ENCODE measurements at regions not wholly inside any gene's neighbourhood (a gene's known extent, or its start where the extent isn't known, plus 50 kb on each side); places are given as distances from the start of the nearest gene placed in this dataset.

DNA sequence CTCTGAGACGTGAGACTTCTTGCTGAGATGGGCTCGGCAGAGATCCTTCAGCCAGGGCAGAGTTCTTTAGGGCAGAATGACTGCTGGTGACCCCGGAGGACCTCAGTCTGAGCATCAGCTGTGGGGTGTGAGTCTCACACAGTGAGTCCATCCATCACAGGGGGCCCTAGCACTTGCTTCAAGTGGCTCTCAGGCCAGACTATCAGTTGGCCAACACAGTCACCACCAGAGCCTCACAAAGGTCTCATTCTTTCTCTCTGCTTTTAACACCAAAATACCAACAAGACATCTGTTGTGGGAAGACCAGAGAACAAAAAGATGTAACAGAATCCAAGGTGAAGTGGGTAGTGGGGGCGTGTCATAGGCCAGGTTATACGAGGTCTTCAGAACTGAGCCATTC, 345.6 kb upstream of the NRP1 start:
- no peak overlapping the region for H3K4me3 ChIP-seq (ENCODE audit: severe bottlenecking)
- no peaks in the 10 kb centered on the region for H3K27me3 ChIP-seq (ENCODE audit: insufficient read depth, poor library complexity, severe bottlenecking)
- DNase-seq (ENCODE audit: low spot score), result no peak
- no peaks in the 10 kb centered on the region for H3K4me1 ChIP-seq (ENCODE audit: insufficient read depth, poor library complexity, severe bottlenecking)
- H3K27ac ChIP-seq (ENCODE audit: poor library complexity, severe bottlenecking), result no peak overlapping the region
- TF ChIP-seq, protein P1, sequence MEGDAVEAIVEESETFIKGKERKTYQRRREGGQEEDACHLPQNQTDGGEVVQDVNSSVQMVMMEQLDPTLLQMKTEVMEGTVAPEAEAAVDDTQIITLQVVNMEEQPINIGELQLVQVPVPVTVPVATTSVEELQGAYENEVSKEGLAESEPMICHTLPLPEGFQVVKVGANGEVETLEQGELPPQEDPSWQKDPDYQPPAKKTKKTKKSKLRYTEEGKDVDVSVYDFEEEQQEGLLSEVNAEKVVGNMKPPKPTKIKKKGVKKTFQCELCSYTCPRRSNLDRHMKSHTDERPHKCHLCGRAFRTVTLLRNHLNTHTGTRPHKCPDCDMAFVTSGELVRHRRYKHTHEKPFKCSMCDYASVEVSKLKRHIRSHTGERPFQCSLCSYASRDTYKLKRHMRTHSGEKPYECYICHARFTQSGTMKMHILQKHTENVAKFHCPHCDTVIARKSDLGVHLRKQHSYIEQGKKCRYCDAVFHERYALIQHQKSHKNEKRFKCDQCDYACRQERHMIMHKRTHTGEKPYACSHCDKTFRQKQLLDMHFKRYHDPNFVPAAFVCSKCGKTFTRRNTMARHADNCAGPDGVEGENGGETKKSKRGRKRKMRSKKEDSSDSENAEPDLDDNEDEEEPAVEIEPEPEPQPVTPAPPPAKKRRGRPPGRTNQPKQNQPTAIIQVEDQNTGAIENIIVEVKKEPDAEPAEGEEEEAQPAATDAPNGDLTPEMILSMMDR (IDR thresholded peaks at IDR 0.05; ENCODE audit: poor library complexity, severe bottlenecking), result no peak
- no peak for ATAC-seq (ENCODE audit: low read depth)
- no peaks in the 10 kb centered on the region for H3K36me3 ChIP-seq (ENCODE audit: low read depth)
- H3K9me3 ChIP-seq (ENCODE audit: severe bottlenecking), result no peaks in the 10 kb centered on the region

DNA sequence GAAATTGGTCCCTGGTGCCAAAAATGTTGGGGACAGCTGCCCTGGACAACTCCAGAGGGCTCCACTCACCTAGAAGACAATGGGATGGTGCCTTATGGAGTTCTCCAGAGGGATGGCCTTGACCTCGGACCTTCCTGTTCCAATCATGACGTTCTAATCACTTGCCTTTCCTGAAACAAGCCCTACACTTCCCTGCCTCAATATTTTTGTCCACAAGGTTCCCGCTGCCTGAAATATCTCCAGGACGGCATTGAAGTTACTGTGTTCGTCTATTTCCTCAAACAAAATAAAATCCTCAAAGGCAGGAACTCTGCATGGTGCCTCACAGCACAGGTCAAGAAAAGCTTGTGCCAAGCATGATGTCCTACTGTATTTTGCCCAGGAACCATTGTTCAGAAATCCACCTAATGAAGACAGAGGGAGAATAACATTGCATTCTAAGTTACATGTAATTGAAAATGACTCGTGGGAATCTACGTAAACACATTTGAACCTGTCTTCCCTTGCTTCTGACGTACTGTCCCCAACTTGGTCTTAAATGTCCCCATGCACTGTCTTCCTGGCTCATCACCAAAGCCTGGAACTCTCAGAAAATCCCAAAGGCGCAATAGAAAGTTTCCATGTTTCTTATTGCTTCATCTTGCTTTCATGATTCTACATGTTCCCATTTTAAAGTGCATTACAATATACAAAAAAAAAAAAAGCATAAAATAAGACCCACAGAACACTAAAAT, 342.3 kb upstream of the NRP1 start:
- Histone ChIP-seq H3K4me3 (ENCODE audit: severe bottlenecking) (no peak overlapping the region), H3K4me1 (ENCODE audit: insufficient read depth, poor library complexity, severe bottlenecking) (no peaks in the 10 kb centered on the region), H3K9me3 (ENCODE audit: severe bottlenecking) (no peaks in the 10 kb centered on the region), H3K36me3 (ENCODE audit: low read depth) (no peaks in the 10 kb centered on the region), H3K27ac (ENCODE audit: poor library complexity, severe bottlenecking) (no peak overlapping the region), H3K27me3 (ENCODE audit: insufficient read depth, poor library complexity, severe bottlenecking) (no peaks in the 10 kb centered on the region)
- TF ChIP-seq, protein P1 (IDR thresholded peaks at IDR 0.05; ENCODE audit: poor library complexity, severe bottlenecking), result no peak
- ATAC-seq (ENCODE audit: low read depth) (no peak), DNase-seq (ENCODE audit: low spot score) (no peak)

DNA sequence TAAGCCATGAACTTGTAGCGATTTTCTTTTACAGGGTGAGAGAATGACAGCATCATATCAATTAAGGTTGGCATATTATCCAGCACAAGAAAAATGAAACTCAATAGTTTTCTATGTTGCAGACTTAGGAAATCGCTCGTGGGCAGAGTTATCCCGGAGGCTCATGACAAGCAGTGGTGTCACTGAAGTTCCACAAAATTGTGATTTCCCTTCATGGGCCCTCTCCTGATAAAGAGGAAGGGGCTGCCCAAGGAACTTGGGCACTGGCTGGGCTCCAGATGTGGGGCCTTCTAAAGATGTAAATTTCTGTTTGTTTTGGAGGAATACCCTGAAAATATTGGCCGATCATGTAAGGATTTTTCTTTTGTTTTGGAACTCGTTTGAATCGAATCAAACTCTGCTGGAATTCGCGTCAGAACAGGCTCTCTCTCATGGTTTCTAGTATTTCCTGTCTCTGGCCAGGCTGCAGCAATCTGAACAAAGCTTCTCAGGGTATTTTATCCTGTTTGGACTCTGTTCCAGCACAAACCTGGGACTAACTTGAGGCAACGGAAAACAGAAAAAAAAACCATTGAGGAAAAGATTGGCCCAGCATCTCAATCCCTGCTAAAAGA, 340.6 kb upstream of the NRP1 start:
- TF ChIP-seq, protein P1 (IDR thresholded peaks at IDR 0.05; ENCODE audit: poor library complexity, severe bottlenecking), result no peak
- ATAC-seq (ENCODE audit: low read depth), result no peak
- Histone ChIP-seq H3K27ac (ENCODE audit: poor library complexity, severe bottlenecking) (no peak overlapping the region), H3K4me3 (ENCODE audit: severe bottlenecking) (no peak overlapping the region), H3K4me1 (ENCODE audit: insufficient read depth, poor library complexity, severe bottlenecking) (no peaks in the 10 kb centered on the region), H3K27me3 (ENCODE audit: insufficient read depth, poor library complexity, severe bottlenecking) (no peaks in the 10 kb centered on the region), H3K9me3 (ENCODE audit: severe bottlenecking) (no peaks in the 10 kb centered on the region), H3K36me3 (ENCODE audit: low read depth) (no peaks in the 10 kb centered on the region)
- DNase-seq (ENCODE audit: low spot score), result no peak

DNA sequence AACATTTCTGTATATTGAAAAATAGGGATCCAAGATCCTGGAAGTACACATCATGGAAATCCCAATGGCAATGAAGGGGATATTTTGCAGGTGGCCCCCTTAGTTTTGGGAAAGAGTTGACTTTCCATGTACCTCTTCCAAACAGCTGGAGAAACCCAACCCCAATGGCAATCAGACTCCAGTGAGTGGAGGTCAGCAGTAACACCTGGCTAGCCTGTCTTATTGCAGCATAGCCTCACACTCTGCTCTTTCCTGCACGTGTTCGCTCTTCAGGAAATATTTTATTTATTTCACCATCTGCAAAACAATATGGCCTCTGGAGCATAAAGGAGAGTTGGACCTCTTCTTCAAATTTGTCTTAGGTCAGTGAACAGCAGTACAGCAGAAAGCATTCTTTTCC, 340.0 kb upstream of the NRP1 start:
- Histone ChIP-seq H3K27me3 (ENCODE audit: insufficient read depth, poor library complexity, severe bottlenecking) (no peaks in the 10 kb centered on the region), H3K4me3 (ENCODE audit: severe bottlenecking) (no peak overlapping the region), H3K4me1 (ENCODE audit: insufficient read depth, poor library complexity, severe bottlenecking) (no peaks in the 10 kb centered on the region), H3K27ac (ENCODE audit: poor library complexity, severe bottlenecking) (no peak overlapping the region), H3K36me3 (ENCODE audit: low read depth) (no peaks in the 10 kb centered on the region), H3K9me3 (ENCODE audit: severe bottlenecking) (no peaks in the 10 kb centered on the region)
- no peak for ATAC-seq (ENCODE audit: low read depth)
- no peak for DNase-seq (ENCODE audit: low spot score)
- TF ChIP-seq, protein P1 (IDR thresholded peaks at IDR 0.05; ENCODE audit: poor library complexity, severe bottlenecking), result no peak

DNA sequence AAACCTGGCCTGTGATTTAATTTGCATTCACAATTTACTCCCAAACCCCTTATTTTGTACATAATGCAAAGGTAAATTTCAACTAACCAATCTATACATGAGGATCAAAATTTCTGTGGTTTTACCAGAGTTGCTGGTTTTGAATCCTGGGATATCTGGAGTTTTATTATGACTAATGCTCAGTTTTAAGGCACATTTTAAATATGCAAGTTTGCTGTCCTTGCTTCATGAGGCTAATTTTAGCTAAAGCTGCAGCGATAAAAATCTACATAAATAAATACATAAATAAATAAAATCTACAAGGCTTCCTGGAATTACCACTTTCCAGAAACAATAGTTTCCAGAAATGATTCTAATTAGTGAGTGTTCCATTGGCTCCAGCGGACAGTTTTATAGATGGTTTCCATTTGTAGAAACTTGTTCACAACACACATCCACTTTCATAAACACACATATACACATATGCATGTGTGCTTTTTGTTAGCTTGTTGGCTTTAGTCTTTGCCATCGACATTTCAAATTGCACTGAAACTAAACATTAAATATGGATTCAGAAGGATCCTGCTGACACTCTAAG, 339.5 kb upstream of the NRP1 start:
- H3K27me3 ChIP-seq (ENCODE audit: insufficient read depth, poor library complexity, severe bottlenecking), result no peaks in the 10 kb centered on the region
- no peak overlapping the region for H3K4me3 ChIP-seq (ENCODE audit: severe bottlenecking)
- H3K36me3 ChIP-seq (ENCODE audit: low read depth), result no peaks in the 10 kb centered on the region
- ATAC-seq (ENCODE audit: low read depth), result no peak
- H3K27ac ChIP-seq (ENCODE audit: poor library complexity, severe bottlenecking), result no peak overlapping the region
- H3K4me1 ChIP-seq (ENCODE audit: insufficient read depth, poor library complexity, severe bottlenecking), result no peaks in the 10 kb centered on the region
- no peak for DNase-seq (ENCODE audit: low spot score)
- TF ChIP-seq, protein P1 (IDR thresholded peaks at IDR 0.05; ENCODE audit: poor library complexity, severe bottlenecking), result no peak
- H3K9me3 ChIP-seq (ENCODE audit: severe bottlenecking), result no peaks in the 10 kb centered on the region
